SH-SY5Y (cell line): ENCODE measurements at regions not wholly inside any gene's neighbourhood (a gene's known extent, or its start where the extent isn't known, plus 50 kb on each side); places are given as distances from the start of the nearest gene placed in this dataset.

Experiments used
- GATA2 ChIP-seq: IDR thresholded peaks from 2 replicates; pipeline ENCODE4 v1.6.1; 2011; ENCODE audit warnings: mild to moderate bottlenecking, low read depth, low read length
- GATA3 ChIP-seq: IDR thresholded peaks from 2 replicates; pipeline ENCODE4 v1.6.1; 2011; ENCODE audit warnings: low read depth, mild to moderate bottlenecking, low read length, moderate library complexity

DNA sequence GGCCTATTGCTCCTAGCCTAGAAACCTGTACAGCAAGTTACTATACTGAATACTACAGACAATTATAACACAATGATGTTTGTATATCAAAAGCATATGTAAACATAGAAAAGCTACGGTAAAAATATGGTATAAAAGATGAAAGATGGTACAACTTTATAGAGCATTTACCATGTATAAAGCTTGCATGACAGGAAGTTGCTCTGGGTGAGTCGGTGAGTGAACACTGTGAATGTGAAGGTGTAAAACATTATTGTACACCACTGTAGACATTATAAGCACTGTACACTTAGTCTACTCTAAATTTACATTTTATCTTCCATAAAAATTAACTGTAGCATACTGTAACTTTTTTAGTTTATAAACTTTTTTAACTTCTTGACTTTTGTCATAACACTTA lies 674.3 kb upstream of the ZWINT start:
- TF ChIP-seq GATA3 (no peak), GATA2 (no peak)
